Stimulated activated naive CD4-positive, alpha-beta T cell treated with Interleukin-2 at 50 U/mL for 16 hours (primary cell): ENCODE measurements at regions not wholly inside any gene's neighbourhood (a gene's known extent, or its start where the extent isn't known, plus 50 kb on each side); places are given as distances from the start of the nearest gene placed in this dataset.
A peak's percentile ranks its signal among the peaks of the same experiment; 100 is the strongest.

Experiments used
- DNase-seq: peaks from one replicate; lab custom pipeline; 2025; lab: John Stamatoyannopoulos, UW

DNA sequence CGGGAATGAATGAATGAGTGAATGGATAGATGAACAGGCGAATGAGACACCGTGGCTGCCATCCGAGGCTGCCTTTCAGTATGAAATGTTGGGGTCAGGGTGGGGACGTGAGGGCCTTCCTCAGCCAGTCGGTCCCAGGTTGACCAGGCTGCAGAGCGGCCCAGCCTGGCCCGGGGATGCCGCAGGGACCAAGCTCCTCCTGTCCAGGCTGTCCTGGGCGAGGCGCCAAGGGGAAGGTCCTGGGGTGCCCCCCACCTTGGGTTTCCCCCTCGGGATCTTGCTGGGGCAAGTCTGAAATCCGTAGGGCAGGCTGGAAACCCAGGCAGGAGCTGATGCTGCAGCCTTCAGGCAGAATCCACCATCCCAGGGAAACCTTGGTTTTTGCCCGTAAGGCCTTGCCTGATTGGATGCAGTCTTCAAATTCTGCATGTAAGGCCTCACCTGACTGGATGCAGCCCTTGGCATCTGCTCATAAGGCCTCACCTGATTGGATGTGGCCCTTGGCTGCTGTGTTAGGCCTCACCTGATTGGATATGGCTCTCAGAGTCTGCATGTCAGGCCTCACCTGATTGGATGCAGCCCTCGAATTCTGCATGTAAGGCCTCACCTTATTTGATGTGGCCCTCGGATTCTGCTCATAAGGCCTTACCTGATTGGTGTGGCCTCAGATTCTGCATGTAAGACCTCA lies 61.7 kb upstream of the ZNF469 start:
- DNase-seq, result no peak

DNA sequence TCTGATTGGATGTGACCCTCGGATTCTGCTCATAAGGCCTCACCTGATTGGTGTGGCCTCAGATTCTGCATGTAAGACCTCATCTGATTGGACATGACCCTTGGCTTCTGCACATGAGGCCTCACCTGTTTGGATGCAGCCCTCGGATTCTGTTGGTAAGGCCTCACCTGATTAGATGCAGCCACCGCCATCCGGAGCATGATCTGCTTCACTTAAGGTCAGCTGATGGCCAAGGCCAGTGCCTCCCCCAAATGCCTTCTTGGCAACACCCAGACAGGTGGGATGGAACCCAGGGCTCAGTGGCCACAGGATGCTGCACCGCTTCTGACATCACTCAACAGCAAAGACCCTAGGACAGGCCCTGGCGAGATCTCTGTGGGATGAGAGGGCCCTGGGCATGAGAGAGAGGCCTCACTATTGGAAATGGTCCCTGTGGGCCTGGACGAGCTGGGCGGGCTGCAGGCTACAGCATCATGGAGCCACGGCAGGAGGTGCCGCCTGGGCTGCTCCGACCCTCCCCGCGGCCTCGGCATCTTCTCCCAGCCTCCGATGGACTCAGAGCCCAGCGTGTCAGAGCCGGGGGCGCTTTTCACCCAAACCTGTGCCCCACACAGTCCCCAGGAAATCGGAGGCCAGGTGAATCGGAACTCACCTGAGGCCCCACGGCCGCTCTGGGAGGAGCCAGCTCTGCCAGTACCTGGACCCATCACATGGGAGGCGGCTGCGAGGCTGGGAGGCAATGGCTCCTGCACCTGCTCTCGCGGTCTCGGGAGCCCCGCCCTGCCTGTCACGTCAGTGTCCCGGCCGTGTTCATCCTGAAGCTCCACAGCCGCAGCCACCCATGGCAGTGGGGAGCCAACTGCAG lies 60.9 kb upstream of the ZNF469 start:
- DNase-seq, result no peak

DNA sequence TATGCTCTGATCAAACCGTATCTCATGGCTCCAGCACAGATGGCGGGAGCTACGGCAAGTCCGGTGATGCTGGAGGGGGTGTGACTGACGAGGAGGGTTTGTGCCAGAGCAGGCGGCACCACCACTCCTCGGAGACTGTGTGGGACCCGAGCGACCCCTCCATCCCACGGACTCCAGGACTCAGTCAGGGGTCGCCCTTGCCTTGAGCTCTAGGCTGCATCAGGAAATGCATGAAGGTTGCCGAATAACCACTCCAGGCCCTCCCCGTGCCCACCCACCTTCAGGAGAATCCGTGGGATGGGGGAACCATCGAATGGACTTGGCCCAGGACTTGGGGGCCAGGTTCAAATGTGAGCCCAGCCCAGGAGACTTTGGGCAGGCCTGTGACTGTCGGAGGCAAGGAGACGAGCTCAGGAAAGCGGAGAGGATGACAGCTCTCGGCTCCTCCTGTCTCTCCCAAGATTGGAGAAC lies 60.2 kb upstream of the ZNF469 start:
- DNase-seq, result no peak

DNA sequence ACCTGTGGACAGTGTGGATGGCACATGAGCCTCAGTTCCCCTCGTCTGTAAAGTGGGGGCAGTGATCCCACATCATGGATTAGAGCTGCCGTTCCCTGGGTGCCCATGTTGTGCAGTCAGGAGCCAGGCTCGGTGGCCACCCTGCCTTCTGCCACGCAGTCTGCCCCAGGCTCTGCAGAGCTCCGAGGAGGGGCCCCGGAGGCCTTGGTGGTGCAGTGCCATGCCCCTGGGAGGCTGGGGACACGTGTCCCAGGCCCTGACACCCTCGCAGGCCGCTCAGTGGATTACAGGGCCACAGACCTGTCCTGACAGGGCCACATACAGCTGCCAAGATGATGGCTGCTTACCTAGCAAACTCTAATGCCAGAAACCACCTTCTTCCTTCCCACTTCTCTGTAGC lies 59.7 kb upstream of the ZNF469 start:
- no peak for DNase-seq

DNA sequence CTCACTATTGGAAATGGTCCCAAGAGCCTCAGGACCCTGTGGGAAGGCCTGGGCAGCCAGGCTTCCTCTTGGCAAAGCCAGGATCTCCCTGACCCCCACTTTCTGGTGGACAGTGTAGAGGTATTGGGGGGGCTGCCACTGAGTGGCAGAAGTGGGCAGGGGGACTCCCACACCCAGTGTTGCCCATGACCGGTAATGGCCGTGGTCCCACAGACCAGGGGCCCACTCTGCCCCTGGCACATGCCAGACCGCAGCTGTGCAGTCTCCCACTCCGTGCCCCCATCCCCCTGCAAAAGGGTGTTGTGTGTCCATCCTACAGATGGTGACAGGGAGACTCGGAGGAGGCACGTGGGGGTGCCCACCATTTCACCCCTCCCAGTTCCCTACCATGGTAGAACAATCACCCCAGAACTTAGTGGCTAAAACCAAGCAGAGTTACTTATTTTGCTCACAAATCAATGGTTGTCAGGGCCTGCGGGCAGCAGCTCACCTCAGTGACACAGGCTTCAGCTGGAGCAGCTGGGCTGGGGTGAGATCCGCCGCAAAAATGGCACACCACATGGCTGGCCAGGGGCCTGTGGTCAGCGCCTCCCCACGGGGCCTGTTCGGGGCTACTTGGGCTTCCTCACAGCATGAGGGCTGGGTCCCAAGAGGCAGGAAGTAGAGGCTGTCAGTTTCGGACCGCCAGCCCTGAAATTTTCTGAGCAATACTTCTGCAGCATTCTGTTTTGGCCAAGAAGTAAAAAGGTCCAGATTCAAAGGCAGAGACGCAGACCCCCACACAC lies 59.0 kb upstream of the ZNF469 start:
- DNase-seq, result no peak

DNA sequence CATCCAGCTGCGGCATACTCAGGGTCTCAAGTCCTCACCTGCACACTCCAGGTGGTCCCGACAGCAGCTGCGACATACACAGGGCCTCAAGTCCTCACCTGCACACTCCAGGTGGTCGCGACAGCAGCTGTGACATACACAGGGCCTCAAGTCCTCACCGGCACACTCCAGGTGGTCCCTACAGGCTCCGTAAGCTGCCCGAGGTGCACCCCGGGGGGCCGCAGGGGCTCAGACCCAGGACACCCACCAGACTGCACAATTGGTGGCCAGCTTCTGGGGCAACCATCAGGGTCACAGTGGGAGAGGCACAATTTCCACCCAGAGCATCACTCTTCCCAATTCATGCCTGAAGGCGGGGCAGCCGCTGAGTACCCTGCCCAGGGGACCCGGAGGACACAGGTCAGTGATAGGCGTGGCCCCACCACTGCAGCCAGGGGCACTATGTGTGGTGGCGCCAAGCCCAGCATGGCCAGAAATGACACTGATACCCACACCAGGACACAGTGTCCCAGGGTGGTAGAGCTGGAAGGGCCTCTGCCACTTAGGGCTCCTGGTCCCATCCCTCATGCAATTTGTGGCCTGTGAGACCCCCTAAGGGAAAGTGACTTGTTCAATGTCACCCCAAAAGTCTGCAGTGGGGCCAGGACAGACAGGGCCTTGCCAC lies 57.5 kb upstream of the ZNF469 start:
- DNase-seq, result no peak

DNA sequence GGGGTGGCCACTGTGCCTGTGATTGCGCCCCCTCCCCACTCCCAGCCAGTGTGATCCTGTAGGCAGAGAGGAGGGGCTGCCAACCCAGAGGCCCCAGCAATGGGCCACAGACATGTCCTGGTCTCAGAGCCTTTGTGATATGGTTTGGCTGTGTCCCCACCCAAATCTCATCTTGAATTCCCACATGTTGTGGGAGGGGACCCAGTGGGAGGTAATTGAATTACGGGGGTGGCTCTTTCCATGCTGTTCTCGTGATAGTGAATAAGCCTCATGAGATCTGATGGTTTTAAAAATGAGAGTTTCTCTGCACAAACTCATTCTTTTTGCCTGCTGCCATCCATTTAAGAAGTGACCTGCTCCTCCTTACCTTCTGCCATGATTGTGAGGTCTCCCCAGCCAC lies 56.8 kb upstream of the ZNF469 start:
- no peak for DNase-seq

DNA sequence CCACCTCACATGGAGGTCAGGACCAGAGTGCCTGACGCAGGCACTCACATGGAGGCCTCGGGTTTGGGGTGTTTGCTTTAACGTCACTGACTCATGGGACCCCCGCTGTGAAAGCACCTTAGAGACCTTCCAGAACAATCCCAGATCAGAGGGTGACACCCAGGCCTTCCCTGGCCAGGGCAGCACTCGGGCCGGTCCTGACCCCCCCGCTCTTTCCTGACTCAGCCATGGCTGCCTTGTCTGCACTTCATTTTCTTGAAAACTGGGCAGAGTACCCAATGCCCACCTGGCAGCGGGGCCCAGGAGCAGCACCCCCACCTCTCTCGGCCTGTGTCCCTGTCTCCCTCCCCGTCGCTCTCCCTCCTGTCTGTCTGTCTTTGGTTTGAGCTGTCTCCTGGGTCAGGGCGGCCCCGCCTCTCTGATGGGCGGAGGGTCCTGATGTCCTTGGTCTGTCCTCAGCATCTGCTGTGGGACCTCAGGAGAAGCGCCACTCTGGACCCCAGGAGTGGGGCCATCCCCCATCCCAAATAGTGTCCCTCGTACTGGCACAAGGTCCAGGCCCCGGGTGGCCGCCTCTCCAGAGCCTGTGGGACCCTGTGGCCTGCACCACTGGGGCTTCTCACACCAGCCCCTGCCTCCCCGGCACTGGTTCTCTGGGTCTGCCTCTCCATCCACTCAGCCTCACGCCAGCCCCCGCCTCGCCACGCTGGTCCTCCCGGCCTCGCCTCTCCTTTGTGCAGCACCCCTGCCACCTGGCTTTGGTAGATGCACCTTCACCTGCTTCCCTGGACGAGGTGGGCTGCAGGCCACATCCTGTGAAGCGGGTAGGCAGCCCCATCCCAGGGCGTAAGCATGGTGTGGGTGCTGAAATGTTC lies 55.9 kb upstream of the ZNF469 start:
- DNase-seq, result no peak

DNA sequence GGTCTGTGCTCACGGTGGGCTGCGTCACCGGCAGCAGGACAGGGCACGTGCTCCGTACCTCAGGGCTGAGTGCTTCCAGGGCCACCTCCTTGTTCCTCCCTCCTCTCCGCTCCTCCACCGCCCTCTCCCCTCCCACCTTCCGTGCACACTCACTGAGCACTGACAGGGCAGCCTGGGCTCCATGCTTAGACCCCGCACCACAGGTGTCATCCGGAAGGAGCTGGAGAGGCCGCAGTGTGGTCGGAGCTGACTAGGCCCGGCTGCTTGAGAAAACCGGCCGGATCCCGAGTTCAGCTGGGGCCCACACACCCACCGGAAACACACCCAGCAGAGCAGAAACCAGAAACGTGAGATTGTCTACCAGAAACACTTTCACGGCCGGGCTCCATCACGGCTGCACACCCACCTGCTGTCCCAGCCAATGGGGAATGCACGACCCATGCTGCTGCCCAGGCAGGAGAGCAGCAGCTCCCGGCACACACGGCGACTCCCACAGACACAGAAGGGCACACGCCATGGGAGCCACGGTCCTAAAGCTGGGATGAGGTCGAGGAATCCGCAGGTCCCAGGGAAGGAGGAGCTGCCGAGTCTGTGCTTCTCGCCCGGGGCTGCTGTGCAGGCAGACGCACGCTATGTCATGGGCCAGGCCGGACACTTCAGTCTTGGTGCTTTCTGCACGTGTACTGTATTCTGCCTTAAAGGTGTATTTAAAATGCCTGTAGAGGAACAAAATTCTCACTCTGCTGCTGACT lies 55.0 kb upstream of the ZNF469 start:
- DNase-seq, result no peak

DNA sequence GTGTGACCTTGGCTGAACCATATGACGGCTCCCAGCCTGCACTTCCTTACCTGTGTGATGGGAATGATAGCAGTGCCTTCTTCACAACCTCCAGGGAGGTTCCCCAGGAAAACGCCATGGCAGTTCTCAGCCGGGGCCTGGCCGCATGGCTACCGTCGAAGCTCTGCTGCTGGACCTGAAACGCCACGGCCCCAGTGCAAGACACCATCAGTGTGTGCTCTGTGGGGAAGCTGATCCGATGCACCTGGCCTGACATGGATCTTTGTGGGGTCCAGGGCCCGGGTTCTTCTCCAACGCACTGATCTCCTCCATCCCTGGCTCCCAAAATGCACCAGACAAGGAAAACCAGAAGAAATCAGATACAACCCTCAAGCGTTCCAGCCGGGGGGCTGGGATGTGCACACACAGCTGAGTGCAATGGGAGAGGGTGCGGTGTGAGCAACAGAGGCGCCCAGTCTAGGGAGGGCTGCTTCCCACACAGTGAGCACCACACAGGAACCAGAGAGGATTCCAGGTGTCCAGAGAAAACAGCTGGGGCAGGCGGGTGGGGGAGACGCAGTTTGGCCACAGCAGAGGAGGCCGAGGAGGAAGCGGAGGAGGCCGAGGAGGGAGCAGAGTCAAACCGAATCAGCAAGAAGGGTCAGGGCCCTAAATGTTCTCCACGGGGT lies 54.3 kb upstream of the ZNF469 start:
- no peak for DNase-seq

DNA sequence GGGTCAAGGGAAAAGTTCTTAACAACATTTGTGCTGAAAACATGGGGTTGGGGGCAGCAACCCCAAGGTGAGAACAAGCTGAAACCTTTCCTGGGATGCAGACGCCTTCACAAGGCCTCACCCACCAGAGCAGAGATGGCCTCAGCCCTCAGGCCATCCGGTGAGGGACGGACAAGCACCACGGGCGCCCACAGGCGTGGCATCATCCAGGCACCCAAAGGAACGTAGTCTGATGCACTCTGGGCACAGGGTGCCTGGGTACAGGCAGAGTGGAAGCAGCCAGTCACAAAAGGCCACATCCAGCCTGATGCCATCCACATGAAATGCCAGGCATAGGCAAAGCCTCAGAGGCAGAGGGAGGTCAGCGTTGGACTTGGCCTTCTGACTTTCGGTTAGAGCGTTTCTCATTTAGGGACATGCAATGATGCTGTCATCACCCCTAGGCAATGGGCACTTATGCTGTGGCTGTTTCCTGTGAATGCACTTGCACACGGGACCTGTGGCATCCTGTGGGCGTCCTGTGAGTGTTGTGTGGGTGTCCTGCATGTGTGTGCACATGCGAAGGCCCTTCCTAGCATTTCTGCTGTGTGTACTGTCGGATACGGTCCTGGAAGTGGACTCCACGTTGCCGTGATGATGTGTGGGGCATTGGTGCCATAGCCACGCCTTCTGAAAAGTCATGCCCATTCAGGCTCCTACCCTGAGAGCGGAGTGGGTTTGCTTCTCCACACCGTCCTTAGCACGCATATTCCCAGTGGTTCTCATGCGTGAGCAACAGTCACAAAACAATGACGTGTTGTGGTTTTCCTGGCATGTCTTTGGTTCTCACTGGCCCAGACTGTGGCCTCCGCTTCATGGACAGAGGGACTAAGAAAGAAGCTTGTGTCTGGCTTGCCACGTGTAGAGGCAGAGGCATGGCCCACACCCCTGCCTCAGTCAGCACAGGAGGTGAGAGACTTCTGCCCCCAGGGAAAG lies 52.7 kb upstream of the ZNF469 start:
- no peak for DNase-seq

DNA sequence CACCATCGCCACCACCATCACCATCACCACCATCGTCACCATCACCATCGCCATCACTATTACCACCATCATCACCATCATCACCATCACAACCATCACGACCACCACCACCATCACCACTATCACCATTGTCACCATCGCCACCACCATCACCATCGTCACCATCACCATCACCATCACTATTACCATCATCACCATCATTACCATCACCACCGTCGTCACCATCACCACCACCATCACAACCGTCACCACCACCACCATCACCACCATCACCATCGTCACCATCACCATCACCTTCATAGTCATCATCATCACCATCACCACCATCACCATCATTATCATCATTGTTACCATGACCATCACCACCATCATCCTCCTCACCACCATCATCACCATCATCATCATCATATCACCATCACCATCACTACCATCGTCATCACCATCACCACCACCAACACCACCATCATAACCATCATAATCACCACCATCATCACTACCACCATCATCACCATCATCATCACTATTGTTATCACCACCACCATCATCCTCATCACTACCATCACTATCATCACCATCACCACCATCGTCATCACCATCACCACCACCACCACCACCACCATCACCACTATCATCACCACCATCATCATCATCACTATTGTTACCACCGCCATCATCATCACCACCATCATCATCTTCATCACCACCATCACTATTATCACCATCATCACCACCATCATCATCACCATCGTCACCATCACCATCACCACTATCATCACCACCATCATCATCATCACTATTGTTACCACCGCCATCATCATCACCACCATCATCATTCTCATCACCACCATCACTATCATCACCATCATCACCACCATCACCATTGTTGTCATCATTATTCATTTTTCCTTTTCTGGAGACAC lies 51.5 kb upstream of the ZNF469 start:
- DNase-seq, result no peak

DNA sequence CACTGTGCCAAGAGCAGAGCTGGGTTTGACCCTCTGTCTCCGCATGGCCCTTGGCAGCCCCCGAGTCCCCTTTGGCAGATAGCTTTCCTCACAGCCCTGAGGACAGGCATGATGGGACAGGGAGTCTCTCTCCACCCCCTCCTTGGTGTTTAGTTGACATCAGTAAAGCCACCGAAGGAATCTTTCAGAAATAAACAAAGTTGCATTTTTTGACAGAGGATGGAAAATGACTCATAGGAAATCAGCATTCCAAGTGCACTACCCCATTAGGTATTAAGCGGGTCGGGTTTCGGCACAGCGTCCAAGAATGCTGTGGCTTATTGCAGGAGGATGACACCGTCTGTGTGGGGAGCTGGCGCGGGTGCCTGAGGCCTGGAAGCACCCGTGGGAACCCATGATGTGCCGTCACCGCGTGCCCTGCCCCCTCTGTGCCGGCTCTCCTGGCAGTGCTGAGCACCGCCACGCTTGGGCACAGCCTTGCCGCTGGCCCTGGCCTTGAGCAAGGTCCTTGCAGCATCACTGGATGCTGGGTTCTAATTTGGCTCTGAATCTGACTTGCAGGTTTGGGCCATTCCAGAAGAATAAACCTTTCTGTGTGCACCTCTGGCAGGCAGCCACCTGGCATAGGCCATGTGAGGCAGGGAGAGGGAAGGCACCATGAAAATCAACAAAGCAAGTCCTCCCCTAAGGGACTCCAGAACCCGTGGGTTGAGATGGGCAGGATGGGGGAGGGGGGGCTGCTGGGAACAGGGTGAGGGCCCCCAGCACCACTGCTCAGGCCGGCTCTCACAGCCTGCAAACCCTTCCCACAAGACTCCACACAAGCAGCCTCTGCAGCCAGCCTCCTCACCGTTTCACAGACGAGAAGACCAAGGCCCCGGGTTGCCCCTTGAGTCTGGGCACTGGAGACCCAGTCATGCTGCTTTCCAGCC lies 50.5 kb upstream of the ZNF469 start:
- DNase-seq, result no peak

DNA sequence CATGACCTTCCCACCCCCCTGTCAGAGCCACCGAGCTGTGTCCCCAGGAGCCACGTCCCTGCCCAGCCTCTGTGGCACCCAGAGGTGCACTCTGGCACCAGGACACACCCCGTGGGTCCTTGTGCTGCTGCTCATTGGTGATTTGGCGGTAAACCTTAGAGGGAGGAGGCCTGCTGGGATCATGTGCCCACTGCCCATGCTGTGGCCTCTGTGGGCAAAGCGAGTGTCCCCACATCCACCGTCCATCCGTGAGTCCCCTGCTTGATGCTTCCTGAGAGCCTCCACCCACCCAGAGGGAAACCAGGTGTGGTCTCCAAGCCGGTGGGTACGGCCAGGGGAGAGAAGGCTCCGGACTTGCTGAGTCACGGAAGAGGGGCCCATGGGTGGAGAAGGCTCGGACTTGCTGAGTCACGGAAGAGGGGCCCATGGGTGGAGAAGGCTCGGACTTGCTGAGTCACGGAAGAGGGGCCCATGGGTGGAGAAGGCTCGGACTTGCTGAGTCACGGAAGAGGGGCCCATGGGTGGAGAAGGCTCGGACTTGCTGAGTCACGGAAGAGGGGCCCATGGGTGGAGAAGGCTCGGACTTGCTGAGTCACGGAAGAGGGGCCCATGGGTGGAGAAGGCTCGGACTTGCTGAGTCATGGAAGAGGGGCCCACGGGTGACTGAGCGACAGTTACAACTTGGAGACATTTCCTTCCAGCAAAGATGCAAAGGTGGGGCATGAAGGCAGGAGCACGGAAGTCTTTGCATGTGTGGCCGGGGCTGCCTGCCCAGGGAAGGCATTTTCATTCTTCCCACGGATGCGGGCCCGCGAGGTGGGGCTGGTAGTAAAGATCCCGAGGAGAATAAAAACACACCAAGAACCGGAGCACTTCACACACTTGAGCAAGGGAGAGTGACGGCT lies 49.6 kb upstream of the ZNF469 start:
- peak; percentile 23 for DNase-seq
